ENCODE measurements at regions not wholly inside any gene's neighbourhood (a gene's known extent, or its start where the extent isn't known, plus 50 kb on each side); places are given as distances from the start of the nearest gene placed in this dataset.

- Histone ChIP-seq H3K27ac (ENCODE audit: low read depth, low read length) (no peak overlapping the region), H4K8ac (ENCODE audit: extremely low read depth, insufficient read depth, low read length) (no peak overlapping the region), H3K23ac (ENCODE audit: insufficient read length) (no peak overlapping the region), H3K27me3 (replicated peaks in 1 of 4; ENCODE audit: control insufficient read depth in 3 of 4, extremely low read depth in 1 of 4, insufficient read depth in 3 of 4, low read length in 3 of 4) (no peaks in the 10 kb centered on the region), H2BK15ac (ENCODE audit: low read length) (no peak overlapping the region), H2AFZ (ENCODE audit: low read length) (no peak overlapping the region; the same call in 1 of the 2 replicates), H4K91ac (replicated peaks; ENCODE audit: insufficient read length, low read length) (no peak overlapping the region), H3K9me3 (ENCODE audit: insufficient read depth in 2 of 2, low read depth in 1 of 2, low read length in 1 of 2) (no peaks in the 10 kb centered on the region), H3K14ac (ENCODE audit: insufficient read length) (no peak overlapping the region), H4K20me1 (replicated peaks in 1 of 2; ENCODE audit: control insufficient read depth in 1 of 2, insufficient read depth in 2 of 2, low read length in 2 of 2) (no peaks in the 10 kb centered on the region), H3K79me1 (ENCODE audit: low read depth, low read length) (no peaks in the 10 kb centered on the region), H3K9ac (replicated peaks in 1 of 4; ENCODE audit: extremely low read depth in 1 of 4, low read depth in 3 of 4, low read length in 3 of 4) (no peak overlapping the region), H2BK12ac (ENCODE audit: low read depth, low read length) (no peak overlapping the region), H2BK120ac (replicated peaks; ENCODE audit: low read depth, low read length) (no peak overlapping the region), H4K5ac (ENCODE audit: insufficient read length, low read depth, low read length) (no peak overlapping the region), H3K4me1 (replicated peaks in 1 of 4; ENCODE audit: control insufficient read depth in 3 of 4, insufficient read depth in 4 of 4, low read length in 3 of 4) (no peaks in the 10 kb centered on the region), H3K56ac (replicated peaks; ENCODE audit: insufficient read length, low read depth, low read length) (no peak overlapping the region), H2AK5ac (ENCODE audit: low read depth, low read length) (no peak overlapping the region), H3K4me3 (ENCODE audit: extremely low read depth in 1 of 4, insufficient read depth in 2 of 4, low read depth in 3 of 4, low read length in 4 of 4) (no peak overlapping the region), H3K23me2 (ENCODE audit: low read depth, low read length) (no peaks in the 10 kb centered on the region), H3K79me2 (ENCODE audit: control insufficient read depth in 1 of 2, insufficient read depth in 2 of 2, low read length in 2 of 2) (no peaks in the 10 kb centered on the region), H3K36me3 (ENCODE audit: control insufficient read depth in 2 of 4, insufficient read depth in 4 of 4, low read length in 3 of 4) (no peaks in the 10 kb centered on the region), H3K4me2 (ENCODE audit: insufficient read depth in 1 of 2, low read depth in 2 of 2, low read length in 2 of 2) (no peak overlapping the region), H3K18ac (ENCODE audit: extremely low read depth, low read length) (no peak overlapping the region), H3K4ac (replicated peaks; ENCODE audit: insufficient read length, low read depth, low read length) (no peak overlapping the region), H2BK20ac (ENCODE audit: low read length) (no peak overlapping the region), H2BK5ac (ENCODE audit: low read depth, low read length) (no peak overlapping the region)
- POLR2A ChIA-PET (ENCODE audit: partially characterized antibody), result no interaction called here
- FAIRE-seq (no peak), DNase-seq (ENCODE audit: low read depth in 1 of 2, low spot score in 2 of 2) (no peak)
- CTCF ChIA-PET (ENCODE audit: partially characterized antibody), result no interaction called here
- 83% methylated on average over 1 of the region's 1 CpG; no CpG with 5 or more reads in 1 of the 2 experiments for WGBS, 2 experiments (ENCODE audit: extremely low coverage in 1 of 2, insufficient coverage in 1 of 2, insufficient read length in 1 of 2, insufficient replicate concordance in 2 of 2, low coverage in 1 of 2, low lambda C conversion rate in 2 of 2, missing lambda C conversion rate in 1 of 2)
- no peak for TF ChIP-seq HDAC2 (IDR thresholded peaks at IDR 0.05; ENCODE audit: borderline replicate concordance in 1 of 2, low read depth in 2 of 2, low read length in 2 of 2)
These were observed 234.5 kb upstream of the SLC24A2 start for GRCh38 chr9:20023210-20023905.

All from H1 (cell line).